GM19099 (cell line): ENCODE measurements at regions not wholly inside any gene's neighbourhood (a gene's known extent, or its start where the extent isn't known, plus 50 kb on each side); places are given as distances from the start of the nearest gene placed in this dataset.

Experiments
- POLR2A ChIP-seq: IDR thresholded peaks from 3 replicates; pipeline ENCODE4 v1.6.1; 2011; ENCODE audit warnings: low read depth; ENCODE audit not compliant: insufficient read length; ENCODE audit errors: extremely low read depth

GRCh38 chr9:19940811-19941535, 152.1 kb upstream of the SLC24A2 start:
- TF ChIP-seq POLR2A: no peak

DNA sequence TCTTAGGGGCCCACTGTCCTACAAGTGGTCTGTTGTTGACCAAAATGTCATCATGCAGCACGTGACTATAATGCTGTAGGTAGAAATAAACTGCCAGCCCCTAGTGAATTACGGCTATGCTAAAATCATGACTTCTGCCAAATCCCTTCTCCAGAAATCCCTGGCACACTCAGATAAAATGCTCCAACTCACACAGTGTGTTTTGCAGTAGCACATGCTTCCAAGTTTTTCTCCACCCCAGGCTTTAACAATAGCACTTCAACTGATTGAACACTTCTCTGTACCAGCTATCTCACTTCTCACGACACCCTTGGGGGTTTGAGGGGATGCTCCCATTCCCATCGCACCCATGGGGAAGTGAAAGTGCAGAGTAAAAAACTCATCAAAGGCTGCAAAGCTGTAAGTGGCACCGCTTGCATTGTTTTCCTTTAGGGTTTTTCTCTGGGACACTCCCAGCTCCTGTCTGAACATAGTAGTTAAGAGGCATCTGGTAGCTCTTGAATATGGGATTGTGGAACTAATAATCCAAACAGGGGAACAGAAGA, 151.0 kb upstream of the SLC24A2 start:
- TF ChIP-seq POLR2A: no peak

GRCh38 chr9:19938990-19939733, 150.3 kb upstream of the SLC24A2 start:
- TF ChIP-seq POLR2A: no peak

- no peak for TF ChIP-seq POLR2A
Observed at GRCh38 chr9:19937121-19937520, 148.3 kb upstream of the SLC24A2 start.

DNA sequence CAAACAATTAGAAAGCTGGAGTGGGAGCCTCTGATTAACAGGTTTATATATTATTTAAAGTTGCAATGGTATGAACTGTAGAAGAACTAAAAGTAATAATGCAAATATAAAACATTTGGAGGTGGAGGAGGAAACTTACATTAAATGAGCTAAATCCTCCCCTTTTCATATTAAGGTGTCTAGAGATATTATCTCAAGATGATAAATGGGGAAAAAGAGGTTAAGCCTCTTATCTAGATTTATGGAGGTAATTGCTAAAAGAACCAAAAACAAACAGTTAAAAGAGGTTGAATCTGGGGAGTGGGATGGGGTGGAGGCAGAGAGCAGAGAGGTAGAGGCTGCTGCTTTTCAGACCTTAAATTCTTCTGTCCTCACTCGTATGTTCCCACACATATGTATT, 147.8 kb upstream of the SLC24A2 start:
- TF ChIP-seq POLR2A: no peak

- TF ChIP-seq POLR2A: no peak
Observed at GRCh38 chr9:19935422-19935821, 146.6 kb upstream of the SLC24A2 start.

- TF ChIP-seq POLR2A: no peak
Observed at GRCh38 chr9:19934301-19934871, 145.5 kb upstream of the SLC24A2 start.

DNA sequence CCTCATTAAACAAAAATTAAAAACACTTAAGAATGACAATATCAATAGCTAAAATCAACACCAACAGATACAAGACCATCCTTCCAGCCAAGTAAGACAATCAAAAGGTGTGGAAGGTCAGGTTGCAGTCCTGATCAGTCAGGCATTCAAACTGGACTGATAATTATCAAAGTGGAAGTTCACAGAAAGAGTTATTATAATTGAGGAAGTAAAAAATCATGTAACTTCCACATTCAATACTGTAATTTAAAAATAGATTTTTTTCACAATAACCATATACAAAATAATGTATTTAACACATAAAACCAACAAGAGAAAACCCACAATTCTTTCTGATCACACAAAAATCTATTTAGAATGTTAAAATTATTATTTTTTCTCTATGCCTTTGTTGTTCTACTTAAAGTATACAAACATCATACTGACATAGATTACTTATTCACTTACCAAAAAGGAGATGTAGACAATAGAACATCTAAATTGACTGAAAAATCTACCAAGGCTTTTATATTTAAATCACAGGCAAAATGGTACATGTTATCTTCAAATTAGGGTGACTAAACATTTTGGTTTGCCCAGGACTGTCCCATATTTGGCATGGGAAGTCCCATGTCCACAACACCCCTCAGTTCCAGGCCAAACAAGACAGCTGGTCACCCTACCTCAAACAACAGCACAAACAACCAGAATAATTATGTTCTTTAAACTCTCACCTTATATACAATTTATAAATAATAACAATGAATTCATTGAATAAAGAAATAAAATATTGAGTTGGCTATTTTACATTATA, 142.5 kb upstream of the SLC24A2 start:
- no peak for TF ChIP-seq POLR2A

GRCh38 chr9:19927560-19927959, 138.7 kb upstream of the SLC24A2 start:
- TF ChIP-seq POLR2A: no peak

DNA sequence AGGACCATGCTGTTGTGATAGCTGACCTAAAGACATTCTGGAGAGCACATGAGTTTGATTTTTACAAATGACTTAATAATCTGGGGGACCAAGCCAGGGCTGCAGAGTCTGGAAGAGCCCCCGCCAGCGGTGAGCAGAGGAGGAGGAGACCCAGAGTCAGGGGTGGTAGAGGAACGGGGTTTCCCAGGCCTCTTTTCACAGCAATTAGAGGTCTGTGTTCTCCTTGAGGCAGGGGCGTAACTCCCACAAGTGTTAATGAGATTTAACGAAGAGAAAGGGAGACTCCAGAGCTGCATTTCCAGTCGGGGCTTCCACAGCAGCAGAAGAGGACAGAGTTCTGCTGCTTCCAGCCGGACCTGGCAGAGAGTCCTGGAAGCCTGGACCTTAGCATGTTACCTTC, 137.9 kb upstream of the SLC24A2 start:
- no peak for TF ChIP-seq POLR2A

GRCh38 chr9:19925674-19926503, 137.1 kb upstream of the SLC24A2 start:
- TF ChIP-seq POLR2A: no peak

DNA sequence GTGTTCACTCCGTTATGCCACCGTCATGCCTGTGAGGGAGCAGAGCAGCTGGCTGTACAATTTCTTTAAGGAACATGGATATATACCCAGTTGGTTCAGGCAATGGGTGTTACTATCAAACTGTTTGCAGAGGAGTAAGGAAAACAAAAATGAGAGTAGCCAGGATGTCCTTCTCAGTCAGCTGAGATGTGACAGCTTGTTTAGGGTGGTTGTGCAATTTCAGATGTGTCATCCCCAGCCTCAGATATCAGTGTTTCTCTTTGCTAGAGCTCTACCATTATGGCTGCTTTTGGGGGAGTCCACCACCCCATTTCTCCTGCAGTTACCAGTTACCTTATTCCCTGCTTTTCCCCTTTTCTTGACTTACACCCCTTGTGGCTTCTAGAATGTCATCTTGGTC, 135.2 kb upstream of the SLC24A2 start:
- no peak for TF ChIP-seq POLR2A

DNA sequence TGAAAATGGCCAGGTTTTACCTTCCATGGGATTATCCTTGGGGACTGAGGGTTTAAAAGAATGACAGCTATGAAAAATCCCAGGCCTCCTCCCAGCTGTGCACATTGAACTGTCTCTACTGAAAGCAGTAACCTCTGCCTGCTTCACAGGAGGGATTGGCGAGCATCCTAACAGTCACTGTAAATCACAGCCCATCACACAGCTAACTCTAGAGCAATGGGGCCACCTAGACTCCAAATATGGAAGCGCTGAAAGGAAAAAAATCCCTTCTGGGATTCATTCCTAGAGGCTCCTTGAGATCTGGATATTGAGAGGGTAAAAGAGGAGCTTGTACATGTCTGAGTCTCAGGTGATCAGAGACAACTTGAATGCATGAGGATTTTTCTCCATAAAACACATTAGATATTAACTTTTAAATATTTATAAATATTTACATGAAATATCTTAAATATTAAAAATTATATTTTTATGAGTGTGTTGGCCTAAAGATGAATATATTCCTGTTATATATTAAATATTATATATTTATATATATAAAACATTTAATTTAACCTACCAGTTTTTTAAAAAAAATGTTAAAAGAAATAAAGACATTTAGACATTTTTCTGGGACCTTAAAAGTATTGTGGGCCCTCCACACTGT, 133.8 kb upstream of the SLC24A2 start:
- TF ChIP-seq POLR2A: no peak

DNA sequence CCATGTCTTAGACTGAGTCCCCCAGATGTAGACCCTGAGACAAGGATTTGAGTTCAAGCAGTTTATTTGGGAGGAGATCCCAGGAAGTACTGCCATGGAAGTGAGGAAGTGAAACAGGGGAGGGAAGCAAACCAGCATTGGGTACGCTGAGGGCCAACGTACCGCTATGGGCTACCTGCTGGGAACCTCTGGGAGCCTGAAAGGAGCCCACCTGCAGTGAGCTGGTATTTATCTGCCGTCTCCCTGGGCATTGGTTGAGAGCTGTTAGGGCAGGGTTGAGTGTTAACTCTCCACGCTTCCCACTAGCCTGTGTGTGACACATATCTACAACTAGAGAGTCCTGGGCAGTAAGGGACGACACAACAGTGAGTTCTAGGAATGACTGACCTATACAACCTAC, 131.6 kb upstream of the SLC24A2 start:
- no peak for TF ChIP-seq POLR2A

DNA sequence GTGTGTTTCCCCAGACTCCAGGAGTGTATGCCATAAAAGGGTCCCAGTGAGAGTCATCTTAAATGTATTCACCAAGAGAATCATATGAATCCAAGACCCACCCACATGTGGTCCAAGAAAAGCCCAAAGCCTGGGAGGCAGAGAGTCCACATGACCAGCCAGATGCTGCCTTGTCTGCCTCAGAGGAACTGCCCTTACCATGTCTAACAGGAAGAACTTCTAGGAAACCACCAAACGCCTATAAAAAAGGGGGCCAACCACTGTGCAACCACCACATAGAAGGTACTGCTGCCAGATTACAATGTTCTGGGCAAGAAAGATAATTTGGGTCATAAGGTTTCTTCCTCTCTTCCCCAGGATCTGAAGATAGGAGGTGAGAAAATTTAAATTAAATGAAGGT, 129.8 kb upstream of the SLC24A2 start:
- TF ChIP-seq POLR2A: no peak
